OCI-LY1 (cell line): ENCODE measurements at regions not wholly inside any gene's neighbourhood (a gene's known extent, or its start where the extent isn't known, plus 50 kb on each side); places are given as distances from the start of the nearest gene placed in this dataset.

ENCODE experiments used
- EZH2 ChIP-seq: fragments of 200-600 bp; sonication (generic), shearing (Covaris generic); IDR thresholded peaks from 2 replicates; pipeline ENCODE4 v1.8.0; 2017; ENCODE audit warnings: borderline replicate concordance, mixed run types, mild to moderate bottlenecking, antibody characterized with exemption, low read length, moderate library complexity, mixed read lengths
- TF ChIP-seq, protein P1 (sequence below): fragments of 200-600 bp; sonication (generic), shearing (Covaris generic); IDR thresholded peaks from 2 replicates; pipeline ENCODE4 v1.5.1; 2017; ENCODE audit warnings: mild to moderate bottlenecking, antibody characterized with exemption, low read length, moderate library complexity, mixed read lengths

DNA sequence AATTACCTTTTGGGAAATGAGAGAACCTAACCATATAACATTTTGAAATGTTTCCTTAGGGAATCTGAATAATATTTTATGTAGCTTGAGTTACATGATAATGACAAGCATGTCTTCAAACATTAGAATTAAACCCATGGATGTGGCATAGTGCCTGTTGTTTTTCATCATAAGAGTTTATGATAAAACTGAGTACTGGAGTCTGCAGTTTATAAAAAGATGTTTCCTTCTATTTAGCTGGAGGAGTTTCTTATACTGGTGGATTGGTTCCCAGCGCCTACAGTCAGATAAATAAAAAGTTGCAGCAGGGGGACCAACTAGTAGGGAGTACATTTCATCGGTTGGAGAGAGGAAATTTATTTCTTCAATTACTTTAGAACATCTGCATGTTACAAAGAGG, 70.1 kb upstream of the PCDH18 start:
- TF ChIP-seq, protein P1, sequence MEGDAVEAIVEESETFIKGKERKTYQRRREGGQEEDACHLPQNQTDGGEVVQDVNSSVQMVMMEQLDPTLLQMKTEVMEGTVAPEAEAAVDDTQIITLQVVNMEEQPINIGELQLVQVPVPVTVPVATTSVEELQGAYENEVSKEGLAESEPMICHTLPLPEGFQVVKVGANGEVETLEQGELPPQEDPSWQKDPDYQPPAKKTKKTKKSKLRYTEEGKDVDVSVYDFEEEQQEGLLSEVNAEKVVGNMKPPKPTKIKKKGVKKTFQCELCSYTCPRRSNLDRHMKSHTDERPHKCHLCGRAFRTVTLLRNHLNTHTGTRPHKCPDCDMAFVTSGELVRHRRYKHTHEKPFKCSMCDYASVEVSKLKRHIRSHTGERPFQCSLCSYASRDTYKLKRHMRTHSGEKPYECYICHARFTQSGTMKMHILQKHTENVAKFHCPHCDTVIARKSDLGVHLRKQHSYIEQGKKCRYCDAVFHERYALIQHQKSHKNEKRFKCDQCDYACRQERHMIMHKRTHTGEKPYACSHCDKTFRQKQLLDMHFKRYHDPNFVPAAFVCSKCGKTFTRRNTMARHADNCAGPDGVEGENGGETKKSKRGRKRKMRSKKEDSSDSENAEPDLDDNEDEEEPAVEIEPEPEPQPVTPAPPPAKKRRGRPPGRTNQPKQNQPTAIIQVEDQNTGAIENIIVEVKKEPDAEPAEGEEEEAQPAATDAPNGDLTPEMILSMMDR = no peak
- TF ChIP-seq EZH2 = no peak
